Psoas muscle (tissue), 7 donors: ENCODE measurements at regions not wholly inside any gene's neighbourhood (a gene's known extent, or its start where the extent isn't known, plus 50 kb on each side); places are given as distances from the start of the nearest gene placed in this dataset.

ENCODE experiments used
- ATAC-seq, 4 donors: fragments of 200-7000 bp; cut with Tn5 transposase; one replicate each; pipeline ENCODE4 v1.9.1; 2020; ENCODE audit warnings: moderate library complexity in 3 of 4, mild to moderate bottlenecking in 2 of 4
- DNase-seq, 2 donors: peaks; one replicate each; pipeline ENCODE4 v3.0.0-alpha.2; 2020
- H3K27ac ChIP-seq: fragments of 200-600 bp; one replicate; pipeline ENCODE4 v1.8.0; 2022
- H3K27me3 ChIP-seq, 3 donors: fragments of 200-600 bp in 1 of 3; one replicate each; pipeline versions ENCODE4 v1.6.1 to v1.8.0; 2013 to 2022; ENCODE audit warnings: low read length in 2 of 3, mild to moderate bottlenecking in 2 of 3, moderate library complexity in 1 of 3; ENCODE audit not compliant: insufficient read depth in 3 of 3
- H3K36me3 ChIP-seq, 2 donors: fragments of 200-600 bp in 1 of 2; one replicate each; pipeline versions ENCODE4 v1.6.1 to v1.8.0; 2013 to 2022; ENCODE audit warnings: low read depth in 1 of 2, mild to moderate bottlenecking in 1 of 2, moderate library complexity in 1 of 2; ENCODE audit not compliant: insufficient read depth in 1 of 2
- H3K4me1 ChIP-seq: fragments of 200-600 bp; one replicate; pipeline ENCODE4 v1.8.0; 2022
- H3K4me3 ChIP-seq: fragments of 200-600 bp; one replicate; pipeline ENCODE4 v1.8.0; 2022; ENCODE audit warnings: mild to moderate bottlenecking
- H3K9me3 ChIP-seq: fragments of 200-600 bp; one replicate; pipeline ENCODE4 v1.8.0; 2022
- CTCF ChIP-seq: fragments of 200-600 bp; IDR thresholded peaks from one replicate; pipeline ENCODE4 v1.8.0; 2022; ENCODE audit warnings: antibody characterized with exemption
- WGBS, 3 donors: extraction: QIAGEN DNeasy Blood & Tissue Kit; methylation state at CpG; one replicate each; pipeline versions ENCODE4 v1.1.6 to v1.1.7; 2013; 5-methylcytosine and 5-hydroxymethylcytosine counted together
- intact Hi-C, 2 donors: fragments of 100-400 bp; cut with DNase I; formaldehyde crosslinking; loops; one replicate each; pipeline versions ENCODE4 v1.11.0 to v1.14.2; 2022
- donor health status: healthy with polysubstance abuse.
- donor health status: DM: no; HTN: no; CAD: no; lungs with moderate emphysema.
- donor health status: Bipolar disorder and iron deficiency.
- donor health status: healthy.
- donor health status: DM: yes; HTN: yes; CAD: no.
- donor health status: DM: no; HTN: no; CAD: no.
- donor health status: DM: yes; HTN: yes; CAD: no.

- Histone ChIP-seq H3K27me3 (no peaks in the 10 kb centered on the region), H3K9me3 (no peaks in the 10 kb centered on the region), H3K4me1 (no peaks in the 10 kb centered on the region), H3K27ac (no peak overlapping the region), H3K36me3 (no peaks in the 10 kb centered on the region), H3K4me3 (no peak overlapping the region)
- intact Hi-C loops: no loop called here
- WGBS, 3 donors: 59 to 64% (median 64%) methylated on average over 3 of the region's 3 CpGs
- no peak for ATAC-seq
- DNase-seq: no peak
- TF ChIP-seq CTCF: no peak
Measured at GRCh38 chr4:20641976-20642375, 58.3 kb upstream of the PACRGL start.

GRCh38 chr4:20643631-20644030 lies 56.6 kb upstream of the PACRGL start:
- Histone ChIP-seq H3K36me3 (no peaks in the 10 kb centered on the region), H3K27me3 (no peaks in the 10 kb centered on the region), H3K9me3 (no peaks in the 10 kb centered on the region), H3K27ac (no peak overlapping the region), H3K4me1 (no peaks in the 10 kb centered on the region), H3K4me3 (no peak overlapping the region)
- 62 to 71% (median 64%) methylated on average over 2 of the region's 2 CpGs for WGBS, 3 donors
- ATAC-seq (no peak), DNase-seq (no peak)
- intact Hi-C loops: no loop called here
- TF ChIP-seq CTCF: no peak

GRCh38 chr4:20645236-20645635 lies 55.0 kb upstream of the PACRGL start:
- DNase-seq (no peak), ATAC-seq (no peak)
- no peaks in the 10 kb centered on the region for H3K27me3 ChIP-seq
- H3K36me3 ChIP-seq: no peaks in the 10 kb centered on the region
- WGBS, 3 donors: 52 to 68% (median 61%) methylated on average over 2 of the region's 2 CpGs
- H3K4me1 ChIP-seq: no peaks in the 10 kb centered on the region
- intact Hi-C loops: no loop called here
- H3K9me3 ChIP-seq: no peaks in the 10 kb centered on the region
- no peak overlapping the region for H3K27ac ChIP-seq
- no peak overlapping the region for H3K4me3 ChIP-seq
- TF ChIP-seq CTCF: no peak

GRCh38 chr4:20646287-20646686 lies 54.0 kb upstream of the PACRGL start:
- intact Hi-C loops: no loop called here
- Histone ChIP-seq H3K27ac (no peak overlapping the region), H3K36me3 (no peaks in the 10 kb centered on the region), H3K9me3 (no peaks in the 10 kb centered on the region), H3K27me3 (no peaks in the 10 kb centered on the region), H3K4me1 (no peaks in the 10 kb centered on the region), H3K4me3 (no peak overlapping the region)
- DNase-seq (no peak), ATAC-seq (no peak)
- no peak for TF ChIP-seq CTCF
